ENCODE measurements at regions not wholly inside any gene's neighbourhood (a gene's known extent, or its start where the extent isn't known, plus 50 kb on each side); places are given as distances from the start of the nearest gene placed in this dataset.

GRCh38 chr4:125003840-125004239, 291.3 kb upstream of the ANKRD50 start:
- BruUV-seq (replicated peaks) = no TSS peak
- no peaks in the 10 kb centered on the region for H3K4me1 ChIP-seq (ENCODE audit: control insufficient read depth, insufficient read depth, low read length)
- ATAC-seq (peak; percentile 35; the same call in 1 of the 3 replicates), FAIRE-seq (no peak), DNase-seq (ENCODE audit: low read depth, low spot score) (no peak)
- ChIA-PET POLR2A (no interaction called here), RAD21 (ENCODE audit: unreplicated experiment) (no interaction called here), CTCF (no interaction called here), SMC1A (ENCODE audit: uncharacterized antibody, unreplicated experiment) (interaction anchor here (1.0 kb wide), 1 partner anchor 10 kb away, joined by 4 read pairs; no protein-coding TSS in a partner anchor)
- no peaks in the 10 kb centered on the region for H3K36me3 ChIP-seq (ENCODE audit: control insufficient read depth in 2 of 2, insufficient read depth in 2 of 2, low read length in 1 of 2)
- intact Hi-C loops (cut with micrococcal nuclease; ENCODE audit: unreplicated experiment) = no loop called here
- no peaks in the 10 kb centered on the region for H3K27me3 ChIP-seq (replicated peaks in 1 of 2; ENCODE audit: control insufficient read depth in 2 of 2, insufficient read depth in 2 of 2, low read length in 1 of 2)
- WGBS (ENCODE audit: insufficient coverage, insufficient replicate concordance, low lambda C conversion rate, missing lambda C conversion rate) = 67% methylated on average over 3 of the region's 3 CpGs
- H3K4me2 ChIP-seq (ENCODE audit: control insufficient read depth, insufficient read depth) = no peak overlapping the region
- H3K9ac ChIP-seq (ENCODE audit: control insufficient read depth, insufficient read depth, low read length) = no peak overlapping the region
- no peak overlapping the region for H3K27ac ChIP-seq (ENCODE audit: control insufficient read depth, insufficient read depth)
- no peak overlapping the region for H3K4me3 ChIP-seq
- H3K79me2 ChIP-seq (ENCODE audit: control insufficient read depth, insufficient read depth, low read length) = no peaks in the 10 kb centered on the region
- in situ Hi-C loops (cut with MboI) = no loop called here
- H3K9me3 ChIP-seq (replicated peaks; ENCODE audit: control insufficient read depth, insufficient read depth, low read length) = no peaks in the 10 kb centered on the region
- H4K20me1 ChIP-seq (ENCODE audit: control insufficient read depth, insufficient read depth) = no peaks in the 10 kb centered on the region
- TF ChIP-seq SMC3 (IDR thresholded peaks at IDR 0.05; ENCODE audit: borderline replicate concordance, low read length) = no peak
- no peak for TF ChIP-seq IRF4 (IDR thresholded peaks at IDR 0.05; ENCODE audit: low read depth, low read length)
- TF ChIP-seq RUNX3 (IDR thresholded peaks at IDR 0.05; ENCODE audit: low read length) = no peak
- no peak overlapping the region for H2AFZ ChIP-seq (ENCODE audit: control insufficient read depth, low read depth, low read length)

DNA sequence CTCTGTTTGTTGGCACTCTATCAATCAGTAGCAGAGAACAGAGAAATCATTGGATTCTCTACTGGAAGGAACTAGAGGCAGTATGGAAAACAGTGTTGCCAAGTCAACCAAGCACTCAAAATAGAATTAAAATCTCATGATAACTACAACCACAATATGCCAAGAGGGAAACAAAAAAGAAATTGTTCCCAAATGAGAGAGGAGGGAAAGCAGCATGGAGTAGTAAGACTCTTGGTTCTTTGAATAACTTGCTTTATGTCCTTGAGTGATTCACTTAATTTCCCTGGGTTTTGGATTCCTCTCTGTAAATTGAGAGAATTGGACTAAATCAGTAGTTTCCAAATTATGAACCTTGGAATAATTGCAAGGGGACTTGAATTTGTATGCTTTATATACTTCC, 285.5 kb upstream of the ANKRD50 start:
- FAIRE-seq (no peak), ATAC-seq (no peak), DNase-seq (ENCODE audit: low read depth, low spot score) (no peak)
- no peak overlapping the region for H2AFZ ChIP-seq (ENCODE audit: control insufficient read depth, low read depth, low read length)
- H3K27me3 ChIP-seq (replicated peaks in 1 of 2; ENCODE audit: control insufficient read depth in 2 of 2, insufficient read depth in 2 of 2, low read length in 1 of 2) = no peaks in the 10 kb centered on the region
- TF ChIP-seq IKZF1 (conservative IDR thresholded peaks at IDR 0.05) (no peak), RFX5 (IDR thresholded peaks at IDR 0.05; ENCODE audit: low read depth, low read length) (no peak), NRF1 (conservative IDR thresholded peaks at IDR 0.05; ENCODE audit: low read depth, low read length) (no peak), RAD51 (IDR thresholded peaks at IDR 0.05) (no peak), E2F4 (IDR thresholded peaks at IDR 0.05; ENCODE audit: low read depth, low read length) (no peak), SMAD1 (IDR thresholded peaks at IDR 0.05; ENCODE audit: low read depth, partially characterized antibody) (no peak), NFYA (IDR thresholded peaks at IDR 0.05; ENCODE audit: borderline replicate concordance, low read depth, low read length) (no peak)
- TF ChIP-seq, protein P1, sequence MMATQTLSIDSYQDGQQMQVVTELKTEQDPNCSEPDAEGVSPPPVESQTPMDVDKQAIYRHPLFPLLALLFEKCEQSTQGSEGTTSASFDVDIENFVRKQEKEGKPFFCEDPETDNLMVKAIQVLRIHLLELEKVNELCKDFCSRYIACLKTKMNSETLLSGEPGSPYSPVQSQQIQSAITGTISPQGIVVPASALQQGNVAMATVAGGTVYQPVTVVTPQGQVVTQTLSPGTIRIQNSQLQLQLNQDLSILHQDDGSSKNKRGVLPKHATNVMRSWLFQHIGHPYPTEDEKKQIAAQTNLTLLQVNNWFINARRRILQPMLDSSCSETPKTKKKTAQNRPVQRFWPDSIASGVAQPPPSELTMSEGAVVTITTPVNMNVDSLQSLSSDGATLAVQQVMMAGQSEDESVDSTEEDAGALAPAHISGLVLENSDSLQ (IDR thresholded peaks at IDR 0.05) = no peak
- H3K4me2 ChIP-seq (ENCODE audit: control insufficient read depth, insufficient read depth) = no peak overlapping the region
- no peaks in the 10 kb centered on the region for H4K20me1 ChIP-seq (ENCODE audit: control insufficient read depth, insufficient read depth)
- H3K4me1 ChIP-seq (ENCODE audit: control insufficient read depth, insufficient read depth, low read length) = no peaks in the 10 kb centered on the region
- H3K4me3 ChIP-seq = no peak overlapping the region
- ChIA-PET SMC1A (ENCODE audit: uncharacterized antibody, unreplicated experiment) (no interaction called here), POLR2A (no interaction called here), RAD21 (ENCODE audit: unreplicated experiment) (no interaction called here), CTCF (no interaction called here)
- no peak overlapping the region for H3K27ac ChIP-seq (ENCODE audit: control insufficient read depth, insufficient read depth)
- H3K9ac ChIP-seq (ENCODE audit: control insufficient read depth, insufficient read depth, low read length) = no peak overlapping the region
- no peaks in the 10 kb centered on the region for H3K36me3 ChIP-seq (ENCODE audit: control insufficient read depth in 2 of 2, insufficient read depth in 2 of 2, low read length in 1 of 2)
- no peaks in the 10 kb centered on the region for H3K79me2 ChIP-seq (ENCODE audit: control insufficient read depth, insufficient read depth, low read length)
- in situ Hi-C loops (cut with MboI) = no loop called here
- BruUV-seq (replicated peaks) = no TSS peak
- intact Hi-C loops (cut with micrococcal nuclease; ENCODE audit: unreplicated experiment) = no loop called here
- no peaks in the 10 kb centered on the region for H3K9me3 ChIP-seq (replicated peaks; ENCODE audit: control insufficient read depth, insufficient read depth, low read length)

Data from GM12878 (cell line).